ENCODE measurements at regions not wholly inside any gene's neighbourhood (a gene's known extent, or its start where the extent isn't known, plus 50 kb on each side); places are given as distances from the start of the nearest gene placed in this dataset.
"Not testable (repeated sequence)": the region's sequence is repeated elsewhere in the genome, so short reads cannot be mapped to it uniquely, and the experiment has no call there.

DNA sequence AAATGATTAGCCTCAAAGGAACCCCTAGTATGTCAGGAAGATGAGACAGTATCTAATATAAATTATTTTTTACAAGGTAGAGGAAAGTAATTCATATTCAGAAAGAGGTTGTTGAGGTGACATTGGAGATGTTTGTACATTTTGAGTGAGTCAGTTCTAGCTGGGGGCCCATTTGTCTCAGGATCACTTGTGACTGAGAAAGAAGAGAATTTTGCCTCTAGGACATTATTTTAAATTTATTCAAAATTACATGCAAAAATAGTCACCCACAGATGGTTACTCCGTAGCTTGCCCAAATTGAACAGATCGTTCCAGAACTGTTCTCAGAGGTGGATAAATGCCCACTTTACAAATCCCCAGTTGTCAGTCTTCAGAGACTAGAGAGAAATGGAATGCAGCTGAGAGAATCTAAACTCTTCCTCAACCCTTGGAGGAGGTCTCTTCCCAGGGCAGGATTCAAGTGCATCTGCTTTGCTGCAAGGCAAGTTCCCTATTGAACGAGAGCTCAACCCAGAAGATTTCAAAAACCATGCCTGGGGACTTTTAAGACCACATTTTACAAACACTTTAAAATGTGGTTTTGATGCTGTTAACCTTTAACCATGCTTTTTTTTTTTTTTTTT lies 987.8 kb upstream of the ADAMTS5 start:
- Histone ChIP-seq H3K4me1 (no peaks in the 10 kb centered on the region), H3K27me3 (ENCODE audit: insufficient read depth in 3 of 3, low read length in 2 of 3) (no peaks in the 10 kb centered on the region), H3K4me3 (no peak overlapping the region), H3K27ac (no peak overlapping the region), H3K9me3 (no peaks in the 10 kb centered on the region), H3K36me3 (ENCODE audit: insufficient read depth in 1 of 2, low read depth in 1 of 2) (no peaks in the 10 kb centered on the region)
- TF ChIP-seq, protein P1, sequence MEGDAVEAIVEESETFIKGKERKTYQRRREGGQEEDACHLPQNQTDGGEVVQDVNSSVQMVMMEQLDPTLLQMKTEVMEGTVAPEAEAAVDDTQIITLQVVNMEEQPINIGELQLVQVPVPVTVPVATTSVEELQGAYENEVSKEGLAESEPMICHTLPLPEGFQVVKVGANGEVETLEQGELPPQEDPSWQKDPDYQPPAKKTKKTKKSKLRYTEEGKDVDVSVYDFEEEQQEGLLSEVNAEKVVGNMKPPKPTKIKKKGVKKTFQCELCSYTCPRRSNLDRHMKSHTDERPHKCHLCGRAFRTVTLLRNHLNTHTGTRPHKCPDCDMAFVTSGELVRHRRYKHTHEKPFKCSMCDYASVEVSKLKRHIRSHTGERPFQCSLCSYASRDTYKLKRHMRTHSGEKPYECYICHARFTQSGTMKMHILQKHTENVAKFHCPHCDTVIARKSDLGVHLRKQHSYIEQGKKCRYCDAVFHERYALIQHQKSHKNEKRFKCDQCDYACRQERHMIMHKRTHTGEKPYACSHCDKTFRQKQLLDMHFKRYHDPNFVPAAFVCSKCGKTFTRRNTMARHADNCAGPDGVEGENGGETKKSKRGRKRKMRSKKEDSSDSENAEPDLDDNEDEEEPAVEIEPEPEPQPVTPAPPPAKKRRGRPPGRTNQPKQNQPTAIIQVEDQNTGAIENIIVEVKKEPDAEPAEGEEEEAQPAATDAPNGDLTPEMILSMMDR (IDR thresholded peaks at IDR 0.05): no peak
- peak in 2 of 4 donors; percentile 19 to 32 for ATAC-seq
- 26 to 33% (median 31%) methylated on average over 3 of the region's 3 CpGs for WGBS, 3 donors
- DNase-seq: no peak
- intact Hi-C loops (cut with DNase I): no loop called here

DNA sequence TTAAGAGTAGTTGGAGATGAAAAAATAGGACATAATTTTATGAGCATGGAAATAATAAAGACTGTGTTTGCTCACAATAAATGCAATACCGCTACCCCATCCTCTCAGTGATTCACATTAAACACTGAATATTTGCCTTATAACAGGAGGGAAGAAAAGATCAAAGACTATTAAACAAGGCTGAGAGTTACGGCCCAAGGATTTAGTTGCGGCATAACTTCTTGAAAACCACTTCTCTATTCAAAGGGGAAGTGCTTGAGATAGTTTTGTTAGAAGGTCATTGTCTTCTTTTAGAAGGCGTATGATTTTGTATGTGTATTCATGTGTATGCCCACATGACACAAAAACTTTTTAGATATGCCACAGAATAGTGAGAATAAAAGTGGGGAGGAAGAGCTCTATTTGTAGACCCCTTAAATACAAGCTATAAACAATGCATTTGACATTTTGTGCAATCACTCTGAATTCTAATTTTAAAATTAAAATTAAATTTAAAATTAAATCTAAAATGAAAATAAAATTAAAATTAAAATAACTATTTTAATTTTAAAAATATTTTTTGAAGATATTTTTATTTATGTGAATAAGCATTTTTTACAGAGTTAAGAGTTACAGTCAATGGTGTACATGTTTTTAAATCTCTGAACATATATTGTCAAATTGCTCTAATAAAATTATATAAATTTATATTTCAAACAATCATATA lies 986.6 kb upstream of the ADAMTS5 start:
- Histone ChIP-seq H3K36me3 (ENCODE audit: insufficient read depth in 1 of 2, low read depth in 1 of 2) (no peaks in the 10 kb centered on the region), H3K27ac (no peak overlapping the region), H3K4me3 (no peak overlapping the region), H3K9me3 (no peaks in the 10 kb centered on the region), H3K27me3 (ENCODE audit: insufficient read depth in 3 of 3, low read length in 2 of 3) (no peaks in the 10 kb centered on the region), H3K4me1 (no peaks in the 10 kb centered on the region)
- ATAC-seq: no peak
- TF ChIP-seq, protein P1 (IDR thresholded peaks at IDR 0.05): no peak
- WGBS, 3 donors: 81 to 85% (median 84%) methylated on average over 4 of the region's 4 CpGs
- DNase-seq: no peak
- intact Hi-C loops (cut with DNase I): no loop called here

DNA sequence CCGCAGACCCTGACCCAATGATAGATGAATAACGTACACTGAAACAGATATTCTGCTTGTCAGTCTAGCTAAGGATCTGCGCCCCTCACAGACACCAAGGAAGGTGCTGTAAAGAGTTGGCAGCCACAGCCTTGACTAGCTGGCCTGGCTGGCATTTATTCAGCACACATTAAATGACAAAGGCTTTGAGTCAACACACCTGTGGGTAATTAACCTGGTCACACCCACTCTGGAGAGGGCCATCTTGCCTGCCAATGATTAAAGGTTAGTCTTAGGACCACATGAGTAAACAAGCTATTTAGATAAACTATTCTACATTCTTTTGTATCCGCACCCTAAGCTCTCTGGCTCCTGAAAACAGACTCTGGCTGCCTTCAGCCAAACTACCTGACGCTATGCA lies 982.2 kb upstream of the ADAMTS5 start:
- H3K27me3 ChIP-seq (ENCODE audit: insufficient read depth in 3 of 3, low read length in 2 of 3); H3K4me1 ChIP-seq; H3K36me3 ChIP-seq (ENCODE audit: insufficient read depth in 1 of 2, low read depth in 1 of 2); ATAC-seq; DNase-seq; H3K9me3 ChIP-seq; H3K4me3 ChIP-seq; H3K27ac ChIP-seq; intact Hi-C loops (cut with DNase I): not testable (repeated sequence)
- 90 to 96% (median 93%) methylated on average over 5 of the region's 5 CpGs for WGBS, 3 donors

DNA sequence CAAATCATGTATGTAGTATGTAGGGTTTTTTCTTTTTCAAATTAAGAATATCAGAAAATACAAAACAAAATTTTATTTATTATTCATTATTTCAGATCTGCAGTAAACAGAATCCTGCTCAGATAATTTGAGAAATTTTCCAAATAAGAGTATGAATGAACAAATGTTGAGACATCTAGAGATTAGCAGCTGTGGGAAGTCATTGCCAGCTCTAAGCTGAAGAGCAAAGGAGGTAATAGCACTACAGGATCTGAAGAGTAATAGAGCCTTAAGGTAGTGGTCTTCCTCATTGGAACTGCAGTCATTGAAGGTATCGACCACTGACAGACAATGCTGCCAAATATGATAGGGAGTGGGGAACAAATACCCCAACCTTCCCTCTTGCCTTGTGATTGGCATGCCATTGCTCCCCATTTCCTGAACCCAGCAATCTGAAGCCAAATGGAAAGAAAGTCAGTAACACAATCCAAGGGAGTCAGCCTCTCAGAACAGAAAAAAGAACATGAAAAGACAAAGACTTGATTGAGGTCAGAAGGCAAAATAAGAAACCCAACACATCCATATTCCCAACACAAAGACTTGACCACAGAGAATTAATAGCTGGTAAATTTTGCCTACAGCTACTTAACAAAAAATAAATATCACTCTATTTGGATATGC lies 963.4 kb upstream of the ADAMTS5 start:
- H3K36me3 ChIP-seq (ENCODE audit: insufficient read depth in 1 of 2, low read depth in 1 of 2); ATAC-seq; H3K27me3 ChIP-seq (ENCODE audit: insufficient read depth in 3 of 3, low read length in 2 of 3); intact Hi-C loops (cut with DNase I); H3K27ac ChIP-seq; H3K4me3 ChIP-seq; DNase-seq; H3K4me1 ChIP-seq; H3K9me3 ChIP-seq: not testable (repeated sequence)
- 80 to 100% (median 92%) methylated on average over 1 of the region's 1 CpG for WGBS, 3 donors

DNA sequence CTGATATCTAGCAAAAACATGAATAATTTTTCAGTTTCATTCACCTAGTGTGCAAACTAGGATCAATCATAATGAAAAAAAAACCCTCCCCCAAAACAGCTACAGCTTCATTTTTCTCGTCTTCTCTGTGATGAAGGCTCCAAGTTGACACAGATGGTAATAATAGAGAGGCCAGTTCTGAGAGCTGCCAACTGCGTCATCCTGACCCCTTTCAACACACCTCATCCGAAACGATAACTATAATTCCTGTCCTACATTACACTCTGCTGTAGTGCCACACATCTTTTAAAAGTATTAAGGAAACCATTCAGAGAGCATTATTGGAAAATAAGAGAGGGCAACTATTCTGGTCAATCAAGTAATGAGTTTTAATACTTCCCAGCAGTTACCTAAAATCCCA lies 962.3 kb upstream of the ADAMTS5 start:
- H3K4me1 ChIP-seq; H3K4me3 ChIP-seq; H3K27me3 ChIP-seq (ENCODE audit: insufficient read depth in 3 of 3, low read length in 2 of 3); ATAC-seq; H3K27ac ChIP-seq; intact Hi-C loops (cut with DNase I); H3K36me3 ChIP-seq (ENCODE audit: insufficient read depth in 1 of 2, low read depth in 1 of 2); H3K9me3 ChIP-seq; DNase-seq: not testable (repeated sequence)
- WGBS, 3 donors: 62 to 86% (median 73%) methylated on average over 4 of the region's 4 CpGs

DNA sequence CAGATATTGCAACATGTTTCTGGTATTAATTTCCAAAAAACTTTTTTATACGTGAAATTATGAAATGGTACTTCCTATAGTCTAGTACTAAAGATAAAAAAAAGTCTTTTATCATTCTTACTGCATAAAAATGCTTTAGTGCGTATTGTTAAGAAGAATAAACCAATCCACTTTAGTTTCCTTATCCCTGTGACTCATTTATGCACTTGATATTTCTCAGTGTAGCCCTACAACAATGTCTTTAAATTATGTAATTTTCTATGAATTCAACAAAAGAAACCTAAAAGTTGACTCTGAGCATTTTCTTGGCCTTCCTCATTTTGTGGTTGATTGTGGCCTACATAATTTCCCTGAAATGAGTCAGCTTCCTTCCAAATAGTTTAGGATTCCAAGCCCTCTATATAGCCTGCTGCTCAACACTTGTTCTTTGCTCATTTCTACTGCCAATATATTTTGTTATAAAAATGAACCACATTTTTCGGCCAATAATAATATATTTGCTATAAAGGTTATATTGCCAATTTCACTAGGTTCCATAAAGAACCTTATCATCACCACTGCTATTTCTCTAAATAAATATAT lies 961.7 kb upstream of the ADAMTS5 start:
- DNase-seq; H3K4me3 ChIP-seq; H3K4me1 ChIP-seq; H3K27me3 ChIP-seq (ENCODE audit: insufficient read depth in 3 of 3, low read length in 2 of 3); ATAC-seq; H3K9me3 ChIP-seq; H3K27ac ChIP-seq; intact Hi-C loops (cut with DNase I); H3K36me3 ChIP-seq (ENCODE audit: insufficient read depth in 1 of 2, low read depth in 1 of 2): not testable (repeated sequence)
- WGBS, 3 donors: 71 to 82% (median 78%) methylated on average over 3 of the region's 3 CpGs

DNA sequence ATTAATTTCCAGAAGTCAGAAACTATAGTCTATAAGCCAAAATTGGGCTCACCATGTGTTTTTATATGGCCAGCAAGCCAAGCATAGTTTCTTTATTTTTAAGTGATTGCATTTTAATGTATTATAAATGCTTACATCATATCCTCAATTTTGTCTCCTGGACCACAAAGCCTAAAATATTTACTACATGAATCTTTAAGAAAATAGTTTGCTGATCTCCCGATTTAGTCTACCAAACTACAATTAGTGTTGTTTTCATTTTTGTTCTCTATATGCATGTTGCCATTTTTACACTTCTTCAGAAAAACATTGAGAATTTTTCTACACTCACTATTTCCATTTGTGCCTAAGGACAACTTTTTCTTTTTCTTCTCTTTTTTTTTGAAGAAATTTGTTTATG lies 954.5 kb upstream of the ADAMTS5 start:
- ATAC-seq; H3K27me3 ChIP-seq (ENCODE audit: insufficient read depth in 3 of 3, low read length in 2 of 3); H3K9me3 ChIP-seq; H3K27ac ChIP-seq; H3K4me3 ChIP-seq; intact Hi-C loops (cut with DNase I); H3K36me3 ChIP-seq (ENCODE audit: insufficient read depth in 1 of 2, low read depth in 1 of 2); H3K4me1 ChIP-seq; DNase-seq: not testable (repeated sequence)
- 0 to 93% (median 54%) methylated on average over 1 of the region's 1 CpG for WGBS, 3 donors

DNA sequence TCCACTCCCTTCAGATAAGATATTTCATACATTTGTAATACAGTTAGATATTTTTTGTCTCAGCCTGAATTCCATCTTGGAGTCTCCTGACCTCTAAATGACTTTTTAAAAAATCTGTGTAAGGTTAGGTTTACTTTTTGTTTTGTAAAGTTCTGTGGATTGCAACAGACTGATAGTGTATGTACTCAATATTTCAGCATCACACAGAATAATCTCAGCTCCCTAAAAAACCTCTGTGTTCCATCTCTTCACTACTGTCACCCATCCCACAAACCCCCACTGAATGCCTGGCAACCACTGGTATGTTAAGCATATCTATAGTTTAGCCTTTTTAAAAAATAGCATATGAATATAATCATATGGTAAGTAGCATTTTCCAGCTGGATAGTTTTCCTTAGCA lies 951.1 kb upstream of the ADAMTS5 start:
- H3K27ac ChIP-seq; H3K9me3 ChIP-seq; H3K27me3 ChIP-seq (ENCODE audit: insufficient read depth in 3 of 3, low read length in 2 of 3); ATAC-seq; H3K4me1 ChIP-seq; intact Hi-C loops (cut with DNase I); DNase-seq; H3K36me3 ChIP-seq (ENCODE audit: insufficient read depth in 1 of 2, low read depth in 1 of 2); H3K4me3 ChIP-seq: not testable (repeated sequence)

DNA sequence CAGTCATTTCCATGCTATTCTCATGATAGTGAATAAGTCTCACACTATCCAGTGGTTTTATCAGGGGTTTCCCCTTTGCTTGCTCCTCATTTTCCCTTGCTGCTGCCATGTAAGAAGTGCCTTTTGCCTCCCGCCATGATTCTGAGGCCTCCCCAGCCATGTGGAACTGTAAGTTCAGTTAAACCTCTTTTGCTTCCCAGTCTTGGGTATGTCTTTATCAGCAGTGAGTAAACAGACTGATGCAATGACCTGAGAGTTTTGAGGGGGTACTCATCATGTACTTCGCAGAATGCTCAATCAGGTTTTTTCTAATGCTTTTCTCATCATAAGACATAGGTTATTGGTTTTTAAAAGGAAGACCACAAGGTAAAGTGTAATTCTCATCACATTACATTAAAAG lies 949.4 kb upstream of the ADAMTS5 start:
- H3K27ac ChIP-seq; H3K9me3 ChIP-seq; H3K4me3 ChIP-seq; intact Hi-C loops (cut with DNase I); H3K36me3 ChIP-seq (ENCODE audit: insufficient read depth in 1 of 2, low read depth in 1 of 2); DNase-seq; ATAC-seq; H3K27me3 ChIP-seq (ENCODE audit: insufficient read depth in 3 of 3, low read length in 2 of 3); H3K4me1 ChIP-seq: not testable (repeated sequence)
- whole genome bisulfite sequencing, 3 donors: 92 to 97% (median 94%) methylated on average over 2 of the region's 2 CpGs

Data from psoas muscle (tissue), 7 donors.